T-helper 9 cell (primary cell): ENCODE measurements at regions not wholly inside any gene's neighbourhood (a gene's known extent, or its start where the extent isn't known, plus 50 kb on each side); places are given as distances from the start of the nearest gene placed in this dataset.

Experiments
- DNase-seq: peaks from one replicate; pipeline ENCODE4 v3.0.0-alpha.2; 2020

GRCh38 chr9:93875330-93875729 lies 79.8 kb downstream of the BARX1 start:
- DNase-seq, result no peak

GRCh38 chr9:93874242-93874641 lies 80.9 kb downstream of the BARX1 start:
- no peak for DNase-seq

- no peak for DNase-seq
Measured at GRCh38 chr9:93871286-93871685, 83.9 kb downstream of the BARX1 start.

GRCh38 chr9:93869863-93870262 lies 85.3 kb downstream of the BARX1 start:
- DNase-seq, result no peak

- DNase-seq, result no peak
Measured at GRCh38 chr9:93869088-93869487, 86.1 kb downstream of the BARX1 start.

- no peak for DNase-seq
Measured at GRCh38 chr9:93865716-93866115, 89.4 kb downstream of the BARX1 start.

GRCh38 chr9:93865245-93865644 lies 89.9 kb downstream of the BARX1 start:
- DNase-seq, result no peak

- DNase-seq, result no peak
Measured at GRCh38 chr9:93864840-93865239, 90.3 kb downstream of the BARX1 start.

GRCh38 chr9:93864032-93864431 lies 91.1 kb downstream of the BARX1 start:
- no peak for DNase-seq

GRCh38 chr9:93862877-93863545 lies 92.1 kb downstream of the BARX1 start:
- no peak for DNase-seq

- DNase-seq, result no peak
Measured at GRCh38 chr9:93861736-93862358, 93.3 kb downstream of the BARX1 start.

- DNase-seq, result no peak
Measured at GRCh38 chr9:93860694-93861658, 94.2 kb downstream of the BARX1 start.

- DNase-seq, result no peak
Measured at GRCh38 chr9:93859431-93860215, 95.5 kb downstream of the BARX1 start.

- DNase-seq, result no peak
Measured at GRCh38 chr9:93857528-93857927, 97.6 kb downstream of the BARX1 start.

GRCh38 chr9:93852728-93853127 lies 102.4 kb downstream of the BARX1 start:
- no peak for DNase-seq

GRCh38 chr9:93846349-93846748 lies 108.8 kb downstream of the BARX1 start:
- no peak for DNase-seq

- DNase-seq, result no peak
Measured at GRCh38 chr9:93843396-93843795, 111.8 kb downstream of the BARX1 start.

GRCh38 chr9:93830606-93831005 lies 124.5 kb downstream of the BARX1 start:
- no peak for DNase-seq

- no peak for DNase-seq
Measured at GRCh38 chr9:93830012-93830596, 125.1 kb downstream of the BARX1 start.

- DNase-seq, result no peak
Measured at GRCh38 chr9:93829271-93830011, 125.7 kb downstream of the BARX1 start.

- no peak for DNase-seq
Measured at GRCh38 chr9:93828331-93829097, 126.6 kb downstream of the BARX1 start.
